HCT116 (cell line): ENCODE measurements at regions not wholly inside any gene's neighbourhood (a gene's known extent, or its start where the extent isn't known, plus 50 kb on each side); places are given as distances from the start of the nearest gene placed in this dataset.

ENCODE experiments used
- ATAC-seq: fragments of 200-7000 bp; cut with Tn5 transposase; 2 replicates; pipeline ENCODE4 v1.9.1; 2020; ENCODE audit warnings: mild to moderate bottlenecking, moderate library complexity
- BruUV-seq: library from RNA; stranded (reverse); fragments of 400-500 nt; replicated peaks from 2 replicates; lab custom pipeline; 2021; lab: Mats Ljungman, UMichigan
- CTCF ChIA-PET: fragments of 300-600 bp; sonication (Branson Sonifier 250); formaldehyde crosslinking; loops from one replicate; lab custom pipeline; 2021; ENCODE audit warnings: antibody characterized with exemption; lab: Charles Lee
- POLR2A ChIA-PET: fragments of 300-600, 350-600 bp; sonication (Branson Sonifier 250); formaldehyde crosslinking; loops from one replicate; lab custom pipeline; 2021; ENCODE audit warnings: antibody characterized with exemption; lab: Charles Lee
- RAD21 ChIA-PET, 2 experiments: fragments of 300-600 bp; sonication (Branson Sonifier 250); formaldehyde crosslinking; loops; one replicate each; lab custom pipeline; 2023; ENCODE audit warnings: low total read pairs in 2 of 2; ENCODE audit not compliant: uncharacterized antibody in 2 of 2, unreplicated experiment in 2 of 2, low non-redundant PET in 1 of 2; lab: Charles Lee
- DNase-seq: peaks from one replicate; pipeline ENCODE4 v3.0.0-alpha.2; 2010; ENCODE audit warnings: low read depth, low spot score
- H2AFZ ChIP-seq: fragments of 200-600 bp; shearing (Covaris generic), sonication (generic); 2 replicates; pipeline ENCODE4 v1.6.1; 2017; ENCODE audit warnings: low read depth, mixed run types, mixed read lengths, antibody characterized with exemption, low read length; ENCODE audit not compliant: poor library complexity, severe bottlenecking
- H3K27ac ChIP-seq: 2 replicates; pipeline ENCODE4 v1.5.1; 2012; ENCODE audit warnings: low read depth, low read length
- H3K27me3 ChIP-seq: fragments of 200-600 bp; sonication (generic); 2 replicates; pipeline ENCODE4 v1.6.1; 2016; ENCODE audit warnings: mixed run types, low read length, mixed read lengths; ENCODE audit not compliant: insufficient read depth
- H3K36me3 ChIP-seq, 2 experiments: fragments of 200-500 bp in 1 of 2; fragments of 200-600 bp in 1 of 2; sonication (Bioruptor generic) in 1 of 2; sonication (generic) in 1 of 2; 2 replicates each; pipeline versions ENCODE4 v1.5.1 to v1.6.1; 2014 to 2016; ENCODE audit warnings: low read length in 2 of 2, inconsistent platforms in 1 of 2, mixed read lengths in 1 of 2, mixed run types in 1 of 2; ENCODE audit not compliant: insufficient read depth in 2 of 2, control insufficient read depth in 1 of 2
- H3K4me1 ChIP-seq, 2 experiments: fragments of 200-600 bp in 1 of 2; sonication (generic) in 1 of 2; 2 replicates each; pipeline versions ENCODE4 v1.5.1 to v1.6.1; 2012 to 2017; ENCODE audit warnings: low read length in 2 of 2, inconsistent platforms in 1 of 2, mild to moderate bottlenecking in 1 of 2, mixed read lengths in 1 of 2, mixed run types in 1 of 2, moderate library complexity in 1 of 2; ENCODE audit not compliant: insufficient read depth in 2 of 2, control insufficient read depth in 1 of 2
- H3K4me2 ChIP-seq: fragments of 200-600 bp; sonication (generic); 2 replicates; pipeline ENCODE4 v1.6.1; 2017; ENCODE audit warnings: mixed run types, low read length, mixed read lengths
- H3K4me3 ChIP-seq, 2 experiments: fragments of 200-600 bp in 1 of 2; sonication (generic) in 1 of 2; replicated peaks in 1 of 2; 2 replicates each; pipeline ENCODE4 v1.5.1; 2011 to 2016; ENCODE audit warnings: low read length in 2 of 2, control low read depth in 1 of 2, low read depth in 1 of 2, mild to moderate bottlenecking in 1 of 2, mixed read lengths in 1 of 2, mixed run types in 1 of 2
- H3K79me2 ChIP-seq: fragments of 200-600 bp; sonication (generic); 2 replicates; pipeline ENCODE4 v1.6.1; 2017; ENCODE audit warnings: mild to moderate bottlenecking, mixed run types, low read length, moderate library complexity, mixed read lengths; ENCODE audit not compliant: insufficient read depth
- H3K9ac ChIP-seq: fragments of 200-600 bp; sonication (generic); 2 replicates; pipeline ENCODE4 v1.6.1; 2016; ENCODE audit warnings: low read length, mixed read lengths
- H3K9me2 ChIP-seq: fragments of 200-600 bp; sonication (generic), shearing (Covaris generic); 2 replicates; pipeline ENCODE4 v1.6.1; 2017; ENCODE audit warnings: mixed run types, mild to moderate bottlenecking, moderate library complexity; ENCODE audit not compliant: insufficient read depth
- H3K9me3 ChIP-seq, 2 experiments: fragments of 200-500 bp in 1 of 2; fragments of 200-600 bp in 1 of 2; sonication (Bioruptor generic) in 1 of 2; sonication (generic) in 1 of 2; 2 replicates each; pipeline ENCODE4 v1.6.1; 2014 to 2017; ENCODE audit warnings: low read length in 2 of 2, mixed read lengths in 2 of 2, inconsistent platforms in 1 of 2, low read depth in 1 of 2, mild to moderate bottlenecking in 1 of 2, mixed run types in 1 of 2, moderate library complexity in 1 of 2; ENCODE audit not compliant: control insufficient read depth in 1 of 2, insufficient read depth in 1 of 2
- H4K20me1 ChIP-seq: fragments of 200-600 bp; sonication (generic), shearing (Covaris generic); 2 replicates; pipeline ENCODE4 v1.6.1; 2017; ENCODE audit warnings: mixed run types, mild to moderate bottlenecking, moderate library complexity; ENCODE audit not compliant: insufficient read depth
- EGR1 ChIP-seq: IDR thresholded peaks from 2 replicates; pipeline ENCODE4 v1.6.1; 2012; ENCODE audit warnings: low read depth
- ELF1 ChIP-seq: IDR thresholded peaks from 2 replicates; pipeline ENCODE4 v1.6.1; 2012; ENCODE audit warnings: low read depth, borderline replicate concordance
- EZH2phosphoT487 ChIP-seq: fragments of 200-600 bp; IDR thresholded peaks from 2 replicates; pipeline ENCODE4 v1.6.1; 2018; ENCODE audit warnings: antibody characterized with exemption, borderline replicate concordance
- FOSL1 ChIP-seq: IDR thresholded peaks from 2 replicates; pipeline ENCODE4 v1.6.1; 2012; ENCODE audit warnings: low read depth
- POLR2AphosphoS5 ChIP-seq: IDR thresholded peaks from 2 replicates; pipeline ENCODE4 v1.6.1; 2011; ENCODE audit warnings: mild to moderate bottlenecking, low read depth, low read length, moderate library complexity
- SIN3A ChIP-seq: IDR thresholded peaks from 2 replicates; pipeline ENCODE4 v1.6.1; 2012; ENCODE audit warnings: low read depth
- SRF ChIP-seq: IDR thresholded peaks from 2 replicates; pipeline ENCODE4 v1.6.1; 2012; ENCODE audit warnings: low read depth
- TCF7L2 ChIP-seq: IDR thresholded peaks from 2 replicates; pipeline ENCODE4 v1.7.0; 2011; ENCODE audit warnings: borderline replicate concordance, inconsistent platforms; ENCODE audit not compliant: insufficient read depth, insufficient read length; ENCODE audit errors: extremely low read depth
- ZBTB33 ChIP-seq: IDR thresholded peaks from 2 replicates; pipeline ENCODE4 v1.6.1; 2011; ENCODE audit warnings: mild to moderate bottlenecking, low read length, moderate library complexity; ENCODE audit not compliant: insufficient replicate concordance; ENCODE audit errors: extremely low read depth
- ZNF274 ChIP-seq: fragments of 200-500 bp; sonication (Bioruptor generic); IDR thresholded peaks from 2 replicates; pipeline ENCODE4 v1.6.1; 2014; ENCODE audit warnings: mild to moderate bottlenecking, low read depth, low read length, inconsistent platforms
- intact Hi-C: fragments of 100-400 bp; cut with micrococcal nuclease; formaldehyde crosslinking; loops from 2 replicates; pipeline ENCODE4 v1.10.0; 2022
- TF ChIP-seq, protein P1 (sequence below), 3 experiments: fragments of 200-600 bp in 1 of 3; sonication (generic) in 1 of 3; IDR thresholded peaks in 2 of 3; conservative IDR thresholded peaks in 1 of 3; 2 replicates each; pipeline ENCODE4 v1.5.1; 2012 to 2017; ENCODE audit warnings: low read depth in 2 of 3, low read length in 2 of 3, antibody characterized with exemption in 1 of 3, borderline replicate concordance in 1 of 3, control low read depth in 1 of 3, mild to moderate bottlenecking in 1 of 3, mixed read lengths in 1 of 3, mixed run types in 1 of 3, moderate library complexity in 1 of 3; ENCODE audit not compliant: insufficient read depth in 1 of 3
- TF ChIP-seq, protein P2 (sequence below): IDR thresholded peaks from 2 replicates; pipeline ENCODE4 v1.6.1; 2012; ENCODE audit warnings: low read depth
- TF ChIP-seq, protein P3 (sequence below): IDR thresholded peaks from 2 replicates; pipeline ENCODE4 v1.6.1; 2012

DNA sequence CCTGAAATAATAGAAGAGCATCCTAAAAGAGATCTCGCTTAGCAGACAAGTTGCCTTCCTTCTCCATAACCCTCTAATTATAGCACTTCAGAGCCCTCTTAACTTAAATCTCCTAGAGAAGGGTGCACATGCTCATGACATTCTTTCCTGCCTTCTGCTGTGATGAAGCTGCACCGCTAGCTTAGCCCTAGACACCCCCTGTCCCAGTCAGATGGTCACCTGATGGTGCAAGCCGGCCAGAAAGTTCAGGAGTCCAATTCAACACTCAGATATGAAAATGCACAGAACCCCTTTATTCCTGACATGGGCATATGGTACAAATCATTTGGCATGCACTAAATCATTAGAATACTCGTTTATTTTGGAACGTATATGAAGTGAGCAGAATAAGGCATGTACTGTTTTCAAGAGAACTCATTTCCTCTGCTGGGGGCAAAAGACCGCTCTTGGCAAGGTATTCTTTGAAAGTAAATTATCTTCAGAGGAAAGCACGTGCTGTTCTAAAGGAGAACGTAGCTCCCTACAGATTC is 420.4 kb upstream of the PROK2 start:
- no peak for DNase-seq
- intact Hi-C loops = no loop called here
- Histone ChIP-seq H3K9me2 (no peaks in the 10 kb centered on the region), H3K4me1 (no peaks in the 10 kb centered on the region), H3K4me3 (no peak overlapping the region), H3K9me3 (peaks cover 0 to 3% of the 10 kb centered on the region in 2 experiments; a peak in 1 of 4 replicates), H3K4me2 (no peak overlapping the region), H3K27ac (no peak overlapping the region), H3K9ac (no peak overlapping the region), H3K79me2 (no peaks in the 10 kb centered on the region), H3K36me3 (no peaks in the 10 kb centered on the region), H4K20me1 (no peaks in the 10 kb centered on the region), H2AFZ (no peak overlapping the region), H3K27me3 (peaks cover 17% of the 10 kb centered on the region)
- BruUV-seq = no TSS peak
- ChIA-PET CTCF (no interaction called here), RAD21 (no interaction called here), POLR2A (no interaction called here)
- ATAC-seq = no peak
- no peak for TF ChIP-seq SRF
- no peak for TF ChIP-seq SIN3A
- TF ChIP-seq EZH2phosphoT487 = no peak
- TF ChIP-seq EGR1 = no peak
- no peak for TF ChIP-seq TCF7L2
- TF ChIP-seq FOSL1 = no peak
- TF ChIP-seq, protein P1, sequence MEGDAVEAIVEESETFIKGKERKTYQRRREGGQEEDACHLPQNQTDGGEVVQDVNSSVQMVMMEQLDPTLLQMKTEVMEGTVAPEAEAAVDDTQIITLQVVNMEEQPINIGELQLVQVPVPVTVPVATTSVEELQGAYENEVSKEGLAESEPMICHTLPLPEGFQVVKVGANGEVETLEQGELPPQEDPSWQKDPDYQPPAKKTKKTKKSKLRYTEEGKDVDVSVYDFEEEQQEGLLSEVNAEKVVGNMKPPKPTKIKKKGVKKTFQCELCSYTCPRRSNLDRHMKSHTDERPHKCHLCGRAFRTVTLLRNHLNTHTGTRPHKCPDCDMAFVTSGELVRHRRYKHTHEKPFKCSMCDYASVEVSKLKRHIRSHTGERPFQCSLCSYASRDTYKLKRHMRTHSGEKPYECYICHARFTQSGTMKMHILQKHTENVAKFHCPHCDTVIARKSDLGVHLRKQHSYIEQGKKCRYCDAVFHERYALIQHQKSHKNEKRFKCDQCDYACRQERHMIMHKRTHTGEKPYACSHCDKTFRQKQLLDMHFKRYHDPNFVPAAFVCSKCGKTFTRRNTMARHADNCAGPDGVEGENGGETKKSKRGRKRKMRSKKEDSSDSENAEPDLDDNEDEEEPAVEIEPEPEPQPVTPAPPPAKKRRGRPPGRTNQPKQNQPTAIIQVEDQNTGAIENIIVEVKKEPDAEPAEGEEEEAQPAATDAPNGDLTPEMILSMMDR (IDR thresholded peaks at IDR 0.05 in 2 of 3, conservative IDR thresholded peaks at IDR 0.05 in 1 of 3; ENCODE audit: borderline replicate concordance in 1 of 3, insufficient read depth in 1 of 3, low read depth in 2 of 3, low read length in 2 of 3) = no peak
- no peak for TF ChIP-seq POLR2AphosphoS5
- TF ChIP-seq, protein P2, sequence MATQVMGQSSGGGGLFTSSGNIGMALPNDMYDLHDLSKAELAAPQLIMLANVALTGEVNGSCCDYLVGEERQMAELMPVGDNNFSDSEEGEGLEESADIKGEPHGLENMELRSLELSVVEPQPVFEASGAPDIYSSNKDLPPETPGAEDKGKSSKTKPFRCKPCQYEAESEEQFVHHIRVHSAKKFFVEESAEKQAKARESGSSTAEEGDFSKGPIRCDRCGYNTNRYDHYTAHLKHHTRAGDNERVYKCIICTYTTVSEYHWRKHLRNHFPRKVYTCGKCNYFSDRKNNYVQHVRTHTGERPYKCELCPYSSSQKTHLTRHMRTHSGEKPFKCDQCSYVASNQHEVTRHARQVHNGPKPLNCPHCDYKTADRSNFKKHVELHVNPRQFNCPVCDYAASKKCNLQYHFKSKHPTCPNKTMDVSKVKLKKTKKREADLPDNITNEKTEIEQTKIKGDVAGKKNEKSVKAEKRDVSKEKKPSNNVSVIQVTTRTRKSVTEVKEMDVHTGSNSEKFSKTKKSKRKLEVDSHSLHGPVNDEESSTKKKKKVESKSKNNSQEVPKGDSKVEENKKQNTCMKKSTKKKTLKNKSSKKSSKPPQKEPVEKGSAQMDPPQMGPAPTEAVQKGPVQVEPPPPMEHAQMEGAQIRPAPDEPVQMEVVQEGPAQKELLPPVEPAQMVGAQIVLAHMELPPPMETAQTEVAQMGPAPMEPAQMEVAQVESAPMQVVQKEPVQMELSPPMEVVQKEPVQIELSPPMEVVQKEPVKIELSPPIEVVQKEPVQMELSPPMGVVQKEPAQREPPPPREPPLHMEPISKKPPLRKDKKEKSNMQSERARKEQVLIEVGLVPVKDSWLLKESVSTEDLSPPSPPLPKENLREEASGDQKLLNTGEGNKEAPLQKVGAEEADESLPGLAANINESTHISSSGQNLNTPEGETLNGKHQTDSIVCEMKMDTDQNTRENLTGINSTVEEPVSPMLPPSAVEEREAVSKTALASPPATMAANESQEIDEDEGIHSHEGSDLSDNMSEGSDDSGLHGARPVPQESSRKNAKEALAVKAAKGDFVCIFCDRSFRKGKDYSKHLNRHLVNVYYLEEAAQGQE = no peak
- TF ChIP-seq, protein P3, sequence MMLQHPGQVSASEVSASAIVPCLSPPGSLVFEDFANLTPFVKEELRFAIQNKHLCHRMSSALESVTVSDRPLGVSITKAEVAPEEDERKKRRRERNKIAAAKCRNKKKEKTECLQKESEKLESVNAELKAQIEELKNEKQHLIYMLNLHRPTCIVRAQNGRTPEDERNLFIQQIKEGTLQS = no peak
- no peak for TF ChIP-seq ZBTB33
- TF ChIP-seq ZNF274 = no peak
- TF ChIP-seq ELF1 = no peak
